ENCODE measurements at regions not wholly inside any gene's neighbourhood (a gene's known extent, or its start where the extent isn't known, plus 50 kb on each side); places are given as distances from the start of the nearest gene placed in this dataset.

DNA sequence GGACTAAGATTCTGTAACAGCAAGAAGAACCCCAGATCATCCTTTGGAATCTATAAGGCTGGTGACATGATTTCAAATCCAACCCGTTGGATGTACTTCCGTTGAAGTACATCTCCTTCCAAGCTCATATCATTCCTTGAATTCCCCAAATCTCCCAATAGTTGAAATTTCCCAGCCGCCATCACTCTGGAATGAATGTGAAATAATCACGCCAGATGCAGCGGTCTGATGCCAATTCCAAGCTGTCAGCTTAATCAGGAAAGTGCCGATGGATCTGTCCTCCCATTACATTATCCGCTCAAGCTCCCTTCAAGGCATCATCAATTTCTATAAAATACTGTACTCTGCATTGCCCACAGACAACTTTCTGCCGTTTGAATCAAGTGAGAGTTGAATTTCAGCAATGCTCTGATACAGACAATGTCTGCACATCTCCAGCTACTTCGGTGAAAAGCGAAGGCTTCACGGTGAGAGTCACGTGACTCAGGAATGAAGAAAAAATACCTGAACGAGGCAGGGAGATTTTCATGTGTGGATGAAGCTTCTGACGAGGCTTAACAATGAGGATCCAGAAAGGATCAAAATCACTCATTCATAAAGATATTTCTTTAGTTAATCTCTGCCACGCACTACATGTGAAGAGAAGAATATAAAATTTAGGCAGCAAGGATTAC, 663.9 kb downstream of the AJAP1 start:
- no peak for ATAC-seq
- Mint-ChIP-seq H3K36me3 (ENCODE audit: low read depth) (no peaks in the 10 kb centered on the region), H3K27me3 (peaks cover 2% of the 10 kb centered on the region), H3K9me3 (peaks cover 16% of the 10 kb centered on the region), H3K27ac (no peak overlapping the region), H3K4me3 (no peak overlapping the region), H3K4me1 (no peaks in the 10 kb centered on the region)
- no peak for DNase-seq

- ATAC-seq (no peak), DNase-seq (no peak)
- Mint-ChIP-seq H3K36me3 (ENCODE audit: low read depth) (no peaks in the 10 kb centered on the region), H3K4me1 (no peaks in the 10 kb centered on the region), H3K4me3 (no peak overlapping the region), H3K27me3 (peaks cover 2% of the 10 kb centered on the region), H3K9me3 (peaks cover 14% of the 10 kb centered on the region), H3K27ac (no peak overlapping the region)
These were observed 663.0 kb downstream of the AJAP1 start for GRCh38 chr1:5317391-5317790.

DNA sequence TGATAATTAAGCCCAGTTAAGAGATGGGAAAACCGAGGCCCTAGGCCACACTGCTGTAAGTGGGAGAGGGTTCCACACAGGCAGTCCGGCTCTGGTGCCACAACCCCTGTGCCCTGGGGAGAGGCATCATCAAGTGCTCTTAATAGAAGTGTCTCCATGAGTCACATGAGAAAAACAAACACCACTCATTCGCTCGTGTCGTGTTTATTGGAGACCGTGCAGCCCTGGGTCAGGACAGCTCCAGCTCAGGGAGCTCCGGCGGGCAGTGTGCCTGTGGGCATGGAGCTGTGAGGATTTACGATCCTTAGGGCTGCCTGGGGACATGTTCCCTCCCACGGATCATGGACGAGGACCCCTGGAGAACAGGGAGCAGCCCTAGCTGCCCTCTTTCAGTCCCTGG, 658.5 kb downstream of the AJAP1 start:
- Mint-ChIP-seq H3K4me1 (no peaks in the 10 kb centered on the region), H3K27ac (no peak overlapping the region)
- no peak for ATAC-seq

GRCh38 chr1:5312293-5312674, 657.9 kb downstream of the AJAP1 start:
- Mint-ChIP-seq H3K36me3 (ENCODE audit: low read depth) (no peaks in the 10 kb centered on the region), H3K9me3 (no peaks in the 10 kb centered on the region), H3K4me1 (no peaks in the 10 kb centered on the region), H3K27ac (no peak overlapping the region), H3K4me3 (no peak overlapping the region), H3K27me3 (peaks cover 3% of the 10 kb centered on the region)
- ATAC-seq, result no peak
- no peak for DNase-seq

More for the DNA sequence above, 658.5 kb downstream of the AJAP1 start:
- no peaks in the 10 kb centered on the region for H3K36me3 Mint-ChIP-seq (ENCODE audit: low read depth)
- peaks cover 2% of the 10 kb centered on the region for H3K27me3 Mint-ChIP-seq
- no peaks in the 10 kb centered on the region for H3K9me3 Mint-ChIP-seq
- DNase-seq, result no peak
- no peak overlapping the region for H3K4me3 Mint-ChIP-seq

- Mint-ChIP-seq H3K9me3 (no peaks in the 10 kb centered on the region), H3K27me3 (peaks cover 3% of the 10 kb centered on the region), H3K4me1 (no peaks in the 10 kb centered on the region), H3K36me3 (ENCODE audit: low read depth) (no peaks in the 10 kb centered on the region), H3K27ac (no peak overlapping the region), H3K4me3 (no peak overlapping the region)
- ATAC-seq (no peak), DNase-seq (no peak)
These were observed 657.4 kb downstream of the AJAP1 start for GRCh38 chr1:5311634-5312292.

GRCh38 chr1:5311147-5311546, 656.7 kb downstream of the AJAP1 start:
- Mint-ChIP-seq H3K27ac (no peak overlapping the region), H3K4me3 (no peak overlapping the region), H3K4me1 (no peaks in the 10 kb centered on the region), H3K9me3 (no peaks in the 10 kb centered on the region), H3K27me3 (peaks cover 3% of the 10 kb centered on the region), H3K36me3 (ENCODE audit: low read depth) (no peaks in the 10 kb centered on the region)
- ATAC-seq, result no peak
- DNase-seq, result no peak

DNA sequence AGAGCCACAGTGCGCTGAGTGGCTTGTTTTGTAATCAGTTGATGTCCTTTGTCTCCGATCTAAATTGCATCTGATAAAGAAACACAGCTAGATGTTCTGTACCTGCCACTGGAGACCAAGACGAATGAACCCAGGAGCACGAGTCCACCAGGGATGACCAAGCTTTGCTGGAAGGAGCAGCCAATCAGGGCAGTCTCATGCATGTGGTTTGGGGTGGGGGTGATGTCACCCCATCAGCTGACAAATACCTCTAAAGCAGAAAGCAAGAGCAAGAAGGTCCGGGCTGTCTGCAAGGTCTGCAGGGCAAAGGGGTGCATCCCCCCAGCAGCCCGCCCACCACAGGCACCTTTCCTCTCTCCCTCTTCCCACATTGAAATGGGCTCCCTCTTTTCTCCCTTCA, 653.8 kb downstream of the AJAP1 start:
- Mint-ChIP-seq H3K4me1 (no peaks in the 10 kb centered on the region), H3K9me3 (no peaks in the 10 kb centered on the region), H3K27ac (no peak overlapping the region), H3K36me3 (ENCODE audit: low read depth) (no peaks in the 10 kb centered on the region), H3K27me3 (peaks cover 1% of the 10 kb centered on the region), H3K4me3 (no peak overlapping the region)
- ATAC-seq, result no peak
- no peak for DNase-seq

- Mint-ChIP-seq H3K27ac (no peak overlapping the region), H3K36me3 (ENCODE audit: low read depth) (no peaks in the 10 kb centered on the region), H3K27me3 (peaks cover 1% of the 10 kb centered on the region), H3K4me1 (no peaks in the 10 kb centered on the region), H3K9me3 (no peaks in the 10 kb centered on the region), H3K4me3 (no peak overlapping the region)
- ATAC-seq (no peak), DNase-seq (no peak)
These were observed 650.3 kb downstream of the AJAP1 start for GRCh38 chr1:5304702-5305101.

- no peaks in the 10 kb centered on the region for H3K36me3 Mint-ChIP-seq (ENCODE audit: low read depth)
- no peaks in the 10 kb centered on the region for H3K4me1 Mint-ChIP-seq
- no peaks in the 10 kb centered on the region for H3K9me3 Mint-ChIP-seq
- no peak for DNase-seq
- no peak overlapping the region for H3K27ac Mint-ChIP-seq
- H3K4me3 Mint-ChIP-seq, result no peak overlapping the region
- no peak for ATAC-seq
- H3K27me3 Mint-ChIP-seq, result no peaks in the 10 kb centered on the region
These were observed 644.0 kb downstream of the AJAP1 start for GRCh38 chr1:5298376-5298775.

DNA sequence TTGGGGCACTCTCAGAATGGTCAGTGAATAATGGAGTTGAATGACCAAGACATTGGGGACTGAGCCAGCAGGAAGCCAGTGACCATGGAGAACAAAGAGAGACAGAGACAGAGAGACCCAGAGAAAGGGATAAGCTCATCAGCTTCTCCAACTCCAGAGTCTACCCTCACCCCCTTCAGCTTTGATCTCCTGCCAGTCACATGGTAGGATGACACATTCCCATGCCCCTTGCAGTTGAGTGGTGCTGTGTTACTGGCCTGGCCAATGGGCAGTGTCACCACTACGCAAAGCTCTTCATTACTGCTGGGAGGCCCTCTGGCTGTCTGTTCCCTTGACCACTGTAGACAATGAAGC, 643.5 kb downstream of the AJAP1 start:
- Mint-ChIP-seq H3K4me3 (no peak overlapping the region), H3K27me3 (no peaks in the 10 kb centered on the region), H3K36me3 (ENCODE audit: low read depth) (no peaks in the 10 kb centered on the region), H3K9me3 (no peaks in the 10 kb centered on the region), H3K4me1 (no peaks in the 10 kb centered on the region), H3K27ac (no peak overlapping the region)
- DNase-seq, result no peak
- no peak for ATAC-seq

DNA sequence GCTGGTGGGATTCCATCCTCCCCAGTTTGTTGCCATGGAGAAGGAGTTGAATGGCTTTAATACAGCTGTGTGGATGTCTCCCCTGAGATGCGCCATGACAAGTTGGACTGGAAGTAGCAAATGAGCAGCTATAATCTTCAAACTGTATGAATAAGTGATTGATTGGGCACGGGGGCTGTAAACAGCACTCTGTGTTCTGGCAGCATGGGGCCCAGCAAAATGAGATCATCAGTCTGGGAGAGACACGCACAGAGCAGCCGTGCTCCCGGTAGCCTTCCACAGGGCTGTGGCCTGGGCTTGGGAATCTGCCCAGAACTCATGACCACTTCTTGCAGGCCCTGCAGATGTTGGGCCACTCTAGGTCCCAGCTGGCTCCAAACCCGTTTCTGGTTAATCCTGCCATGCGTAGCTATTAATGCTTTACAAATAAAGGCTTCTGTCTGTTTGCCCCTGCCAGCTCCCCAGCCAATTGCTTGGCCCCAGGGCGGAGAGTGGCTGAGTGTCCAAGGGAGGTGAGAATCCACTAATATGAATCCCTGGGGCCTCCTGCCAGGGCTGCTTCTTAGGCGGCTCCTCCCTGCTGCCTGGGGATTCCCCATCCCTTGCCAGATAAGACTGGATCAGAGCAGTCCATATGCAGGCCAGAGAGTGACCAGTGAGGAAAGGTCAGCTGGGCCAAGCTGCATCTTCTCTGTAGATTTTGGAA, 642.9 kb downstream of the AJAP1 start:
- no peak for ATAC-seq
- H3K4me1 Mint-ChIP-seq, result no peaks in the 10 kb centered on the region
- no peaks in the 10 kb centered on the region for H3K36me3 Mint-ChIP-seq (ENCODE audit: low read depth)
- DNase-seq, result no peak
- no peak overlapping the region for H3K27ac Mint-ChIP-seq
- no peaks in the 10 kb centered on the region for H3K9me3 Mint-ChIP-seq
- no peak overlapping the region for H3K4me3 Mint-ChIP-seq
- no peaks in the 10 kb centered on the region for H3K27me3 Mint-ChIP-seq

DNA sequence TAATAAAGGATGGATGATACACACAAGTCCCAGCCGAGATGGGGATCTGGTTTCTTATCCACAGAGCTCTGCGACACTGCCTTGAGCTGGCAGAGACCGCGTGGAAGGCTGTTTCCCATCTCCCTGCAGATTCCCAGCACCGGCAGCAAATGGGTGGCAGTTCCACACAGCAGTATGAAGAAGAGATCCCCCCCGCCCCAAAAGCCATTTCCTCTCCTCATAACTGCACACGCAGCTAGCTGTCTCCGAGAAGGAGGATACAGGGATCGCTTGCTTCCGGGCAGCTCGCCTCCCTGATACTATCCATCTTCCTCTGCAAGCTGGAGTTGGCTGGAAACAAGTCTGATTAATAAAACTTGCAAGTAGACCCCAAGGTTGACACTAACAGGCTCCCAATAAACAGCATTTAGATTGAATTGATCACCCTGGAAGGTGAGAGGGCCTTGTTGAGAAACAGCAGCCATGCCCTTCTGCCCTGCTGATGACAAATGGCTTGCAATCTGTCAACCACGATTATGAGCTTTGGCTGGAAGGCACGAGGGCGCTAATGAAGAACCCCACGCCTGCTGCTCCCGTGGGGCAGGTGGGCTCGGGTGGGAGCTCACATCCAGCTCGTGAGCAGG, 642.3 kb downstream of the AJAP1 start:
- DNase-seq (no peak), ATAC-seq (no peak)
- no peaks in the 10 kb centered on the region for H3K27me3 Mint-ChIP-seq
- no peak overlapping the region for H3K4me3 Mint-ChIP-seq
- H3K27ac Mint-ChIP-seq, result no peak overlapping the region
- H3K9me3 Mint-ChIP-seq, result no peaks in the 10 kb centered on the region
- no peaks in the 10 kb centered on the region for H3K4me1 Mint-ChIP-seq
- no peaks in the 10 kb centered on the region for H3K36me3 Mint-ChIP-seq (ENCODE audit: low read depth)

DNA sequence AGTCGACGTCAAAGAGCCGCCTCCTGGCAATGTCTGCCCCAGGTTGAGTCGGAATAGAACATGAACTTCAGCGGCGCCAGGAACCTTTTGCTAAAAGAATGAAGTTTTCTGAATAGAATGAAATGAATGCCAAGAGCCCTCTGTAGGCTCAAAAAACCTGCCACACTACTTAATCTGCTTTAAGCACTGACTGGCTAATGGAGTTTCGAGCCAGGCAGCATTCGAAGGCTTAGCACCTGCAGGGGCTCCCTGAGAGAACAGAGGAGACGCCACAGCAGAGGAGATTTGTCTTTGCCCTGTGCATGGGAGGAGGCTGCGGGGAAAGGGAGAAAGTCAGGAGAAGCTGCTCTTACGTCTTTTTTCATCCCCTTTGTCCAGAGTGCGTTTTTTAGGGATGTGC, 641.7 kb downstream of the AJAP1 start:
- no peaks in the 10 kb centered on the region for H3K4me1 Mint-ChIP-seq
- no peaks in the 10 kb centered on the region for H3K36me3 Mint-ChIP-seq (ENCODE audit: low read depth)
- H3K27ac Mint-ChIP-seq, result no peak overlapping the region
- ATAC-seq, result no peak
- no peak overlapping the region for H3K4me3 Mint-ChIP-seq
- no peaks in the 10 kb centered on the region for H3K27me3 Mint-ChIP-seq
- no peak for DNase-seq
- no peaks in the 10 kb centered on the region for H3K9me3 Mint-ChIP-seq

- no peak for DNase-seq
- Mint-ChIP-seq H3K27me3 (no peaks in the 10 kb centered on the region), H3K36me3 (ENCODE audit: low read depth) (no peaks in the 10 kb centered on the region), H3K4me1 (no peaks in the 10 kb centered on the region), H3K27ac (no peak overlapping the region), H3K9me3 (no peaks in the 10 kb centered on the region), H3K4me3 (no peak overlapping the region)
- ATAC-seq, result no peak
These were observed 637.5 kb downstream of the AJAP1 start for GRCh38 chr1:5291889-5292288.
